K562 (cell line): ENCODE measurements at regions not wholly inside any gene's neighbourhood (a gene's known extent, or its start where the extent isn't known, plus 50 kb on each side); places are given as distances from the start of the nearest gene placed in this dataset.

Source experiments
- ATAC-seq: fragments of 200-7000 bp; cut with Tn5 transposase; 3 replicates; pipeline ENCODE4 v1.9.1; 2020; ENCODE audit warnings: moderate library complexity
- BruUV-seq: library from RNA; stranded (reverse); fragments of 400-500 nt; replicated peaks from 2 replicates; lab custom pipeline; 2021; lab: Mats Ljungman, UMichigan
- CTCF ChIA-PET: fragments of 300-600 bp; formaldehyde crosslinking; extraction: SDS; loops from one replicate; lab custom pipeline; 2021; ENCODE audit warnings: low intra/inter-chr PET ratio; lab: Yijun Ruan, JAX
- POLR2A ChIA-PET: fragments of 300-600, 350-650 bp; sonication (Branson Sonifier 250); formaldehyde crosslinking; extraction: SDS; loops from one replicate; lab custom pipeline; 2021; ENCODE audit warnings: antibody characterized with exemption, inconsistent platforms; lab: Yijun Ruan, JAX
- DNase-seq, 4 experiments: peaks; one replicate each; pipeline versions ENCODE4 v3.0.0 to v3.0.0-alpha.2; 2011 to 2018; ENCODE audit warnings: low spot score in 3 of 4, mixed read lengths in 3 of 4; ENCODE audit errors: extremely low read depth in 1 of 4
- FAIRE-seq: peaks from 2 replicates; lab custom pipeline; 2011; peaks lifted over from hg19 to GRCh38; lab: Jason Lieb, UNC
- H2AFZ ChIP-seq: 2 replicates; pipeline ENCODE4 v1.6.0; 2011; ENCODE audit warnings: low read depth, low read length, control low read depth, inconsistent platforms
- H3K27ac ChIP-seq: fragments of 200-600 bp; 3 replicates; pipeline ENCODE4 v1.8.0; 2011; ENCODE audit warnings: low read depth, mild to moderate bottlenecking, control low read depth, inconsistent platforms, low read length, moderate library complexity, mixed read lengths; ENCODE audit errors: extremely low read depth
- H3K27me3 ChIP-seq, 2 experiments: fragments of 300-600 bp in 1 of 2; 2 replicates in 1 of 2; 3 replicates in 1 of 2; pipeline versions ENCODE4 v1.6.0 to v1.8.0; 2011; ENCODE audit warnings: inconsistent platforms in 2 of 2, low read length in 2 of 2, mild to moderate bottlenecking in 1 of 2, mixed read lengths in 1 of 2, moderate library complexity in 1 of 2; ENCODE audit not compliant: control insufficient read depth in 2 of 2, insufficient read depth in 2 of 2
- H3K36me3 ChIP-seq: fragments of 300-600 bp; 3 replicates; pipeline ENCODE4 v1.8.0; 2011; ENCODE audit warnings: mild to moderate bottlenecking, low read length, inconsistent platforms; ENCODE audit not compliant: control insufficient read depth, insufficient read depth
- H3K4me1 ChIP-seq, 2 experiments: fragments of 200-600 bp in 1 of 2; replicated peaks in 1 of 2; 2 replicates in 1 of 2; 3 replicates in 1 of 2; pipeline versions ENCODE4 v1.5.1 to v1.8.0; 2011; ENCODE audit warnings: inconsistent platforms in 2 of 2, low read length in 2 of 2, mild to moderate bottlenecking in 1 of 2, mixed read lengths in 1 of 2, moderate library complexity in 1 of 2; ENCODE audit not compliant: control insufficient read depth in 2 of 2, insufficient read depth in 2 of 2
- H3K4me2 ChIP-seq: 2 replicates; pipeline ENCODE4 v1.6.1; 2011; ENCODE audit warnings: low read length, control low read depth, inconsistent platforms, mixed read lengths; ENCODE audit not compliant: insufficient read depth
- H3K4me3 ChIP-seq: fragments of 200-600 bp; sonication (generic), shearing (Covaris generic); 2 replicates; pipeline ENCODE4 v1.5.1; 2016; ENCODE audit warnings: control low read depth, inconsistent platforms
- H3K79me2 ChIP-seq: fragments of 200-600 bp; 3 replicates; pipeline ENCODE4 v1.8.0; 2011; ENCODE audit warnings: low read length, inconsistent platforms; ENCODE audit not compliant: control insufficient read depth, insufficient read depth
- H3K9ac ChIP-seq, 2 experiments: 2 replicates each; pipeline versions ENCODE4 v1.6.0 to v1.6.1; 2011; ENCODE audit warnings: low read depth in 2 of 2, low read length in 2 of 2, control low read depth in 1 of 2, inconsistent platforms in 1 of 2, mild to moderate bottlenecking in 1 of 2, mixed read lengths in 1 of 2; ENCODE audit not compliant: insufficient read depth in 1 of 2
- H3K9me1 ChIP-seq: one replicate; pipeline ENCODE4 v1.6.0; 2011; ENCODE audit warnings: inconsistent platforms, mild to moderate bottlenecking, low read length, moderate library complexity; ENCODE audit not compliant: control insufficient read depth, insufficient read depth
- H3K9me3 ChIP-seq: replicated peaks from 2 replicates; pipeline ENCODE4 v1.5.1; 2011; ENCODE audit warnings: low read depth, low read length, inconsistent platforms; ENCODE audit not compliant: control insufficient read depth, insufficient read depth
- H4K20me1 ChIP-seq: replicated peaks from 2 replicates; pipeline ENCODE4 v1.6.1; 2011; ENCODE audit warnings: low read length, inconsistent platforms, mixed read lengths; ENCODE audit not compliant: control insufficient read depth, insufficient read depth
- CBFA2T2 ChIP-seq: fragments of 450-650 bp; conservative IDR thresholded peaks from 2 replicates; pipeline ENCODE4 v1.6.1; 2017; ENCODE audit warnings: mild to moderate bottlenecking
- GTF2F1 ChIP-seq: IDR thresholded peaks from 2 replicates; pipeline ENCODE4 v1.6.1; 2011; ENCODE audit warnings: low read depth, low read length, improper control_type of control experiment
- HOMEZ ChIP-seq: fragments of 250-450 bp; sonication (Bioruptor Pico); IDR thresholded peaks from 2 replicates; pipeline ENCODE4 v1.4.0; 2020; ENCODE audit warnings: mild to moderate bottlenecking, moderate library complexity
- NCOA6 ChIP-seq: fragments of 450-650 bp; IDR thresholded peaks from 2 replicates; pipeline ENCODE4 v1.6.1; 2017; ENCODE audit warnings: mild to moderate bottlenecking
- RBM22 ChIP-seq: fragments of 200-400 bp; formaldehyde crosslinking; IDR thresholded peaks from 2 replicates; pipeline ENCODE4 v1.6.1; 2018; ENCODE audit warnings: low read length, low read depth; ENCODE audit not compliant: poor library complexity, severe bottlenecking
- STAT5A ChIP-seq: IDR thresholded peaks from 2 replicates; pipeline ENCODE4 v1.6.1; 2012; ENCODE audit warnings: low read length, inconsistent platforms, borderline replicate concordance
- TAF1 ChIP-seq: IDR thresholded peaks from 2 replicates; pipeline ENCODE4 v1.6.1; 2011; ENCODE audit warnings: mild to moderate bottlenecking, low read length, moderate library complexity; ENCODE audit not compliant: insufficient read depth, control insufficient read depth, severe bottlenecking; ENCODE audit errors: extremely low read depth
- TCF7L2 ChIP-seq: fragments of 150-350 bp; IDR thresholded peaks from 2 replicates; pipeline ENCODE4 v1.6.1; 2016; ENCODE audit warnings: low read depth, mild to moderate bottlenecking, low read length, moderate library complexity
- ZNF184 ChIP-seq: sonication (generic); formaldehyde crosslinking; IDR thresholded peaks from 2 replicates; pipeline ENCODE4 v1.5.0; 2020; ENCODE audit warnings: missing genetic modification reagents
- ZNF280A ChIP-seq: fragments of 450-650 bp; IDR thresholded peaks from 2 replicates; pipeline ENCODE4 v1.6.1; 2018; ENCODE audit warnings: mild to moderate bottlenecking, low read depth; ENCODE audit not compliant: partially characterized antibody
- ZNF408 ChIP-seq: fragments of 250-450 bp; sonication (Bioruptor Pico); IDR thresholded peaks from 2 replicates; pipeline ENCODE4 v1.4.0; 2020; ENCODE audit warnings: low read depth, mild to moderate bottlenecking, moderate library complexity
- in situ Hi-C: fragments of 300-500 bp; cut with MboI; formaldehyde crosslinking; loops from 4 replicates; pipeline ENCODE4 v1.15.0; 2018; ENCODE audit warnings: inconsistent platforms, mixed read lengths
- intact Hi-C: fragments of 100-400 bp; cut with micrococcal nuclease; formaldehyde crosslinking; loops from 2 replicates; pipeline ENCODE4 v1.14.2; 2022
- TF ChIP-seq, protein P1 (sequence below): IDR thresholded peaks from 2 replicates; pipeline ENCODE4 v1.6.1; 2016; ENCODE audit warnings: missing genetic modification characterization, missing compliant biosample characterization
- TF ChIP-seq, protein P2 (sequence below): IDR thresholded peaks from 2 replicates; pipeline ENCODE4 v1.6.1; 2011; ENCODE audit warnings: borderline replicate concordance, low read depth, mild to moderate bottlenecking, moderate library complexity, low read length; ENCODE audit not compliant: insufficient read depth, poor library complexity, severe bottlenecking

- TF ChIP-seq, protein P1, sequence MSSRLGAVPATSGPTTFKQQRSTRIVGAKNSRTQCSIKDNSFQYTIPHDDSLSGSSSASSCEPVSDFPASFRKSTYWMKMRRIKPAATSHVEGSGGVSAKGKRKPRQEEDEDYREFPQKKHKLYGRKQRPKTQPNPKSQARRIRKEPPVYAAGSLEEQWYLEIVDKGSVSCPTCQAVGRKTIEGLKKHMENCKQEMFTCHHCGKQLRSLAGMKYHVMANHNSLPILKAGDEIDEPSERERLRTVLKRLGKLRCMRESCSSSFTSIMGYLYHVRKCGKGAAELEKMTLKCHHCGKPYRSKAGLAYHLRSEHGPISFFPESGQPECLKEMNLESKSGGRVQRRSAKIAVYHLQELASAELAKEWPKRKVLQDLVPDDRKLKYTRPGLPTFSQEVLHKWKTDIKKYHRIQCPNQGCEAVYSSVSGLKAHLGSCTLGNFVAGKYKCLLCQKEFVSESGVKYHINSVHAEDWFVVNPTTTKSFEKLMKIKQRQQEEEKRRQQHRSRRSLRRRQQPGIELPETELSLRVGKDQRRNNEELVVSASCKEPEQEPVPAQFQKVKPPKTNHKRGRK (tag): no peak
- TF ChIP-seq HOMEZ (CRISPR knock-in tag) (no peak), STAT5A (no peak)
Observed at GRCh38 chr4:146071390-146071789, 104.1 kb upstream of the LSM6 start (continued).

DNA sequence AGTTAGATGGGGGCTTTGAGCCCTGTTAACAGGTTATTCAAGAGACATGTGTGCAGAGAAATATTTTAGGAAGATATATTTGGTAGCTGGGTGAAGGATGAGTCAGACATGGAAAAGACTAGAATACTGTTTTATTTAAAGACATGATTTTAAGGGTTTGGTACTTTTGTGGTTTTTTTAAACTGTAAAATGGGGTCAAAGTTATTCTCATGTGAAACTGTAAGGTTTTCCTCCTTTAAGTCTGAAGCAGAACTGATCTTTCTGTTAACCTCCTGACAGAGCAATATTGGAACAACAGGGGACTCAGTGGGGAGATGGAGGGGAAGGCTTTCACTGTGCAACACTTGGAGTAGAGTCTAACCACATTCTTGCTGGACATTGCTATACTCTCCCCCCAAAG, 112.4 kb upstream of the LSM6 start:
- intact Hi-C loops: no loop called here
- CTCF ChIA-PET: no interaction called here
- H3K4me3 ChIP-seq: no peak overlapping the region
- H3K9me3 ChIP-seq: no peaks in the 10 kb centered on the region
- DNase-seq: no peak
- H2AFZ ChIP-seq: no peak overlapping the region
- BruUV-seq: no TSS peak
- H3K27me3 ChIP-seq: no peaks in the 10 kb centered on the region
- ATAC-seq: no peak
- H3K9ac ChIP-seq: no peak overlapping the region
- no peak overlapping the region for H3K27ac ChIP-seq
- no peaks in the 10 kb centered on the region for H4K20me1 ChIP-seq
- no peak overlapping the region for H3K4me2 ChIP-seq
- H3K4me1 ChIP-seq: no peaks in the 10 kb centered on the region
- no peaks in the 10 kb centered on the region for H3K79me2 ChIP-seq
- H3K36me3 ChIP-seq: no peaks in the 10 kb centered on the region
- no peaks in the 10 kb centered on the region for H3K9me1 ChIP-seq
- no peak for FAIRE-seq
- in situ Hi-C loops: no loop called here
- POLR2A ChIA-PET: no interaction called here
- TF ChIP-seq NCOA6 (no peak), ZNF280A (no peak), TAF1 (no peak), CBFA2T2 (no peak), TCF7L2 (no peak), ZNF408 (CRISPR knock-in tag) (no peak), RBM22 (no peak), ZNF184 (CRISPR knock-in tag) (no peak), GTF2F1 (no peak)
- TF ChIP-seq, protein P2, sequence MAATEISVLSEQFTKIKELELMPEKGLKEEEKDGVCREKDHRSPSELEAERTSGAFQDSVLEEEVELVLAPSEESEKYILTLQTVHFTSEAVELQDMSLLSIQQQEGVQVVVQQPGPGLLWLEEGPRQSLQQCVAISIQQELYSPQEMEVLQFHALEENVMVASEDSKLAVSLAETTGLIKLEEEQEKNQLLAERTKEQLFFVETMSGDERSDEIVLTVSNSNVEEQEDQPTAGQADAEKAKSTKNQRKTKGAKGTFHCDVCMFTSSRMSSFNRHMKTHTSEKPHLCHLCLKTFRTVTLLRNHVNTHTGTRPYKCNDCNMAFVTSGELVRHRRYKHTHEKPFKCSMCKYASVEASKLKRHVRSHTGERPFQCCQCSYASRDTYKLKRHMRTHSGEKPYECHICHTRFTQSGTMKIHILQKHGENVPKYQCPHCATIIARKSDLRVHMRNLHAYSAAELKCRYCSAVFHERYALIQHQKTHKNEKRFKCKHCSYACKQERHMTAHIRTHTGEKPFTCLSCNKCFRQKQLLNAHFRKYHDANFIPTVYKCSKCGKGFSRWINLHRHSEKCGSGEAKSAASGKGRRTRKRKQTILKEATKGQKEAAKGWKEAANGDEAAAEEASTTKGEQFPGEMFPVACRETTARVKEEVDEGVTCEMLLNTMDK: no peak
